Glutamatergic neuron (in vitro differentiated cells): ENCODE measurements at regions not wholly inside any gene's neighbourhood (a gene's known extent, or its start where the extent isn't known, plus 50 kb on each side); places are given as distances from the start of the nearest gene placed in this dataset.

Experiments used
- DNase-seq: peaks from one replicate; pipeline ENCODE4 v3.0.0; 2022
- H3K27ac Mint-ChIP-seq: one replicate; pipeline ENCODE4 v1.8.0; 2020; ENCODE audit warnings: mild to moderate bottlenecking, mixed read lengths, inconsistent platforms; ENCODE audit not compliant: unreplicated experiment
- H3K27me3 Mint-ChIP-seq: one replicate; pipeline ENCODE4 v1.8.0; 2020; ENCODE audit warnings: mild to moderate bottlenecking, moderate library complexity, mixed read lengths, inconsistent platforms; ENCODE audit not compliant: unreplicated experiment
- H3K36me3 Mint-ChIP-seq: one replicate; pipeline ENCODE4 v1.8.0; 2020; ENCODE audit warnings: mild to moderate bottlenecking, mixed read lengths, inconsistent platforms; ENCODE audit not compliant: unreplicated experiment
- H3K4me1 Mint-ChIP-seq: one replicate; pipeline ENCODE4 v1.8.0; 2020; ENCODE audit warnings: mild to moderate bottlenecking, low read depth, mixed read lengths, inconsistent platforms; ENCODE audit not compliant: unreplicated experiment
- H3K4me3 Mint-ChIP-seq: one replicate; pipeline ENCODE4 v1.8.0; 2020; ENCODE audit warnings: mild to moderate bottlenecking, mixed read lengths, inconsistent platforms; ENCODE audit not compliant: unreplicated experiment
- H3K9me3 Mint-ChIP-seq: one replicate; pipeline ENCODE4 v1.8.0; 2020; ENCODE audit warnings: mild to moderate bottlenecking, moderate library complexity, mixed read lengths, inconsistent platforms; ENCODE audit not compliant: unreplicated experiment
- CTCF ChIP-seq: fragments of 200-600 bp; sonication (generic); IDR thresholded peaks from one replicate; pipeline ENCODE4 v1.5.0; 2021; ENCODE audit not compliant: partially characterized antibody, unreplicated experiment

GRCh38 chr20:17870086-17870740 lies 98.4 kb downstream of the SNX5 start:
- Mint-ChIP-seq H3K36me3 (no peaks in the 10 kb centered on the region), H3K27ac (no peak overlapping the region), H3K4me3 (no peak overlapping the region), H3K27me3 (peaks cover 2% of the 10 kb centered on the region), H3K9me3 (peaks cover 5% of the 10 kb centered on the region), H3K4me1 (peaks cover 17% of the 10 kb centered on the region)
- DNase-seq, result no peak
- no peak for TF ChIP-seq CTCF

GRCh38 chr20:17869295-17869994 lies 99.1 kb downstream of the SNX5 start:
- H3K27me3 Mint-ChIP-seq, result peaks cover 2% of the 10 kb centered on the region
- peaks cover 17% of the 10 kb centered on the region for H3K4me1 Mint-ChIP-seq
- no peak for TF ChIP-seq CTCF
- DNase-seq, result no peak
- H3K9me3 Mint-ChIP-seq, result peaks cover 5% of the 10 kb centered on the region
- H3K36me3 Mint-ChIP-seq, result no peaks in the 10 kb centered on the region
- H3K27ac Mint-ChIP-seq, result no peak overlapping the region
- no peak overlapping the region for H3K4me3 Mint-ChIP-seq

GRCh38 chr20:17868700-17869231 lies 99.8 kb downstream of the SNX5 start:
- Mint-ChIP-seq H3K4me3 (no peak overlapping the region), H3K36me3 (no peaks in the 10 kb centered on the region), H3K4me1 (peaks cover 17% of the 10 kb centered on the region), H3K27me3 (peaks cover 2% of the 10 kb centered on the region), H3K9me3 (peaks cover 5% of the 10 kb centered on the region), H3K27ac (no peak overlapping the region)
- no peak for DNase-seq
- no peak for TF ChIP-seq CTCF

- H3K36me3 Mint-ChIP-seq, result no peaks in the 10 kb centered on the region
- H3K27me3 Mint-ChIP-seq, result peaks cover 2% of the 10 kb centered on the region
- DNase-seq, result no peak
- H3K4me1 Mint-ChIP-seq, result peaks cover 17% of the 10 kb centered on the region
- H3K4me3 Mint-ChIP-seq, result peak overlapping the region; percentile 7
- no peak overlapping the region for H3K27ac Mint-ChIP-seq
- peaks cover 5% of the 10 kb centered on the region for H3K9me3 Mint-ChIP-seq
- no peak for TF ChIP-seq CTCF
Observed at GRCh38 chr20:17868151-17868550, 100.4 kb downstream of the SNX5 start.
